Esophagus muscularis mucosa (tissue), 4 donors: ENCODE measurements at regions not wholly inside any gene's neighbourhood (a gene's known extent, or its start where the extent isn't known, plus 50 kb on each side); places are given as distances from the start of the nearest gene placed in this dataset.

Source experiments
- DNase-seq: peaks from one replicate; pipeline ENCODE4 v3.0.0-alpha.2; 2017; ENCODE audit errors: extremely low spot score
- H3K27ac ChIP-seq, 4 donors: fragments of 200-600 bp; sonication (generic); replicated peaks in 1 of 4; 1 replicate in 3 of 4; 2 replicates in 1 of 4; pipeline ENCODE4 v1.5.1; 2016 to 2019; ENCODE audit warnings: mild to moderate bottlenecking in 1 of 4
- H3K27me3 ChIP-seq, 4 donors: fragments of 200-600 bp; sonication (generic); one replicate each; pipeline versions ENCODE4 v1.5.1 to v1.6.0; 2016 to 2019
- H3K36me3 ChIP-seq, 4 donors: fragments of 200-600 bp; sonication (generic); one replicate each; pipeline ENCODE4 v1.5.1; 2016 to 2019
- H3K4me1 ChIP-seq, 4 donors: fragments of 200-600 bp; sonication (generic); one replicate each; pipeline ENCODE4 v1.5.1; 2016 to 2019
- H3K4me3 ChIP-seq, 4 donors: fragments of 200-600 bp; sonication (generic); 1 replicate in 2 of 4; 2 replicates in 2 of 4; pipeline ENCODE4 v1.5.1; 2016 to 2019; ENCODE audit warnings: mild to moderate bottlenecking in 4 of 4, moderate library complexity in 1 of 4
- H3K9me3 ChIP-seq, 4 donors: fragments of 200-600 bp; sonication (generic); 1 replicate in 3 of 4; 2 replicates in 1 of 4; pipeline ENCODE4 v1.5.1; 2016 to 2019
- CTCF ChIP-seq, 3 experiments: fragments of 200-600 bp in 2 of 3; fragments of 450-650 bp in 1 of 3; sonication (generic) in 2 of 3; IDR thresholded peaks; one replicate each; pipeline ENCODE4 v1.5.1; 2017 to 2019; ENCODE audit warnings: antibody characterized with exemption in 3 of 3, mild to moderate bottlenecking in 2 of 3, moderate library complexity in 1 of 3
- EP300 ChIP-seq: sonication (generic); formaldehyde crosslinking; IDR thresholded peaks from one replicate; pipeline ENCODE4 v1.6.1; 2017; ENCODE audit warnings: antibody characterized with exemption
- POLR2A ChIP-seq: fragments of 450-650 bp; IDR thresholded peaks from one replicate; pipeline ENCODE4 v1.6.1; 2017; ENCODE audit warnings: antibody characterized with exemption, moderate library complexity, mild to moderate bottlenecking, low read depth
- POLR2AphosphoS5 ChIP-seq, 2 donors: sonication (generic); formaldehyde crosslinking; IDR thresholded peaks; one replicate each; pipeline ENCODE4 v1.6.1; 2017; ENCODE audit warnings: antibody characterized with exemption in 2 of 2
- WGBS: methylation state at CpG from one replicate; pipeline ENCODE4 v1.1.5; 2018; 5-methylcytosine and 5-hydroxymethylcytosine counted together
- intact Hi-C: fragments of 100-400 bp; cut with DNase I; formaldehyde crosslinking; loops from one replicate; pipeline ENCODE4 v1.15.1; 2023

- H3K4me1 ChIP-seq: no peaks in the 10 kb centered on the region
- H3K27ac ChIP-seq: no peak overlapping the region
- H3K4me3 ChIP-seq: no peak overlapping the region
- no peaks in the 10 kb centered on the region for H3K36me3 ChIP-seq
- TF ChIP-seq CTCF (IDR thresholded peaks at IDR 0.05): no peak
- TF ChIP-seq POLR2A: no peak
- no peak for TF ChIP-seq POLR2AphosphoS5 (IDR thresholded peaks at IDR 0.05)
- TF ChIP-seq EP300: no peak
- H3K9me3 ChIP-seq: no peaks in the 10 kb centered on the region
- WGBS: 42% methylated on average over 6 of the region's 6 CpGs
- intact Hi-C loops: no loop called here
- peaks cover 0 to 51% (median 0%) of the 10 kb centered on the region in 4 donors for H3K27me3 ChIP-seq
- DNase-seq: peak; percentile 72
These were observed 173.0 kb upstream of the ALKAL2 start for GRCh38 chr2:460861-461260.

GRCh38 chr2:459931-460330 lies 172.0 kb upstream of the ALKAL2 start:
- intact Hi-C loops: no loop called here
- 42% methylated on average over 4 of the region's 4 CpGs for WGBS
- Histone ChIP-seq H3K27ac (no peak overlapping the region), H3K4me3 (no peak overlapping the region), H3K9me3 (no peaks in the 10 kb centered on the region), H3K27me3 (peaks cover 0 to 47% (median 0%) of the 10 kb centered on the region in 4 donors), H3K36me3 (no peaks in the 10 kb centered on the region), H3K4me1 (no peaks in the 10 kb centered on the region)
- TF ChIP-seq POLR2AphosphoS5 (IDR thresholded peaks at IDR 0.05) (no peak), POLR2A (no peak), EP300 (no peak), CTCF (IDR thresholded peaks at IDR 0.05) (no peak)
- DNase-seq: peak; percentile 50

- H3K27ac ChIP-seq: no peak overlapping the region
- WGBS: 74% methylated on average over 3 of the region's 3 CpGs
- no peaks in the 10 kb centered on the region for H3K4me1 ChIP-seq
- no peak for TF ChIP-seq EP300
- TF ChIP-seq POLR2AphosphoS5 (IDR thresholded peaks at IDR 0.05): no peak
- TF ChIP-seq CTCF (IDR thresholded peaks at IDR 0.05): no peak
- TF ChIP-seq POLR2A: no peak
- H3K27me3 ChIP-seq: peaks cover 0 to 50% (median 0%) of the 10 kb centered on the region in 4 donors
- H3K4me3 ChIP-seq: no peak overlapping the region
- no peaks in the 10 kb centered on the region for H3K9me3 ChIP-seq
- intact Hi-C loops: no loop called here
- DNase-seq: peak; percentile 57
- no peaks in the 10 kb centered on the region for H3K36me3 ChIP-seq
These were observed 170.5 kb upstream of the ALKAL2 start for GRCh38 chr2:458425-458815.

GRCh38 chr2:457792-458424 lies 170.0 kb upstream of the ALKAL2 start:
- 85% methylated on average over 8 of the region's 8 CpGs for WGBS
- no peaks in the 10 kb centered on the region for H3K36me3 ChIP-seq
- H3K4me3 ChIP-seq: no peak overlapping the region
- TF ChIP-seq CTCF (IDR thresholded peaks at IDR 0.05): no peak
- no peak for TF ChIP-seq EP300
- no peak for TF ChIP-seq POLR2A
- TF ChIP-seq POLR2AphosphoS5 (IDR thresholded peaks at IDR 0.05): no peak
- peaks cover 0 to 55% (median 0%) of the 10 kb centered on the region in 4 donors for H3K27me3 ChIP-seq
- no peaks in the 10 kb centered on the region for H3K9me3 ChIP-seq
- peak; percentile 90 for DNase-seq
- H3K4me1 ChIP-seq: no peaks in the 10 kb centered on the region
- intact Hi-C loops: no loop called here
- no peak overlapping the region for H3K27ac ChIP-seq

GRCh38 chr2:457262-457661 lies 169.4 kb upstream of the ALKAL2 start:
- Histone ChIP-seq H3K4me1 (no peaks in the 10 kb centered on the region), H3K36me3 (no peaks in the 10 kb centered on the region), H3K27ac (no peak overlapping the region), H3K4me3 (no peak overlapping the region), H3K9me3 (no peaks in the 10 kb centered on the region), H3K27me3 (peaks cover 0 to 61% (median 0%) of the 10 kb centered on the region in 4 donors)
- WGBS: 90% methylated on average over 1 of the region's 1 CpG
- intact Hi-C loops: no loop called here
- TF ChIP-seq CTCF (IDR thresholded peaks at IDR 0.05) (no peak), EP300 (no peak), POLR2A (no peak), POLR2AphosphoS5 (IDR thresholded peaks at IDR 0.05) (no peak)
- no peak for DNase-seq
